GM21367 (cell line): ENCODE measurements at regions not wholly inside any gene's neighbourhood (a gene's known extent, or its start where the extent isn't known, plus 50 kb on each side); places are given as distances from the start of the nearest gene placed in this dataset.
"Not testable (repeated sequence)": the region's sequence is repeated elsewhere in the genome, so short reads cannot be mapped to it uniquely, and the experiment has no call there.

Source experiments
- ATAC-seq: cut with Tn5 transposase; IDR thresholded peaks from one replicate; pipeline ENCODE4 v1.9.1; 2021; ENCODE audit not compliant: unreplicated experiment

DNA sequence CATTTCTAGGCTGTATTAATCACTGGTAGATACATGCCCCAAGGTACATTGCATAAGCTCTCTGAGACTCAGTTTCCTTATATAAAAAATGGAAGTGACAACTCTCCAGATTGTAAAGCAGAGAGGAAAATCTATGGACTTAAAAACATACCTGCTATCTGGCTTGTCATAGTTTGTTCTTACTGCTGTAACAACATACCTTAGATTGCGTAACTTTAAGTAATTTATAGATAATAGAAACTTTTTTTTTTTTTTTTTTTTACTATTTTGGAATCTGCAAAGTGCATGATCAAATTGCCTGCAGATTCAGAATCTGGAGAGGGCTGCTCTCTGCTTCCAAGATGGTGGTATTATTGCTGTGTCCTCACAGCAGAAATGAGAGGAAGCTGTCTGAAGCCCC, 827.7 kb upstream of the BRINP3 start:
- ATAC-seq: no peak

DNA sequence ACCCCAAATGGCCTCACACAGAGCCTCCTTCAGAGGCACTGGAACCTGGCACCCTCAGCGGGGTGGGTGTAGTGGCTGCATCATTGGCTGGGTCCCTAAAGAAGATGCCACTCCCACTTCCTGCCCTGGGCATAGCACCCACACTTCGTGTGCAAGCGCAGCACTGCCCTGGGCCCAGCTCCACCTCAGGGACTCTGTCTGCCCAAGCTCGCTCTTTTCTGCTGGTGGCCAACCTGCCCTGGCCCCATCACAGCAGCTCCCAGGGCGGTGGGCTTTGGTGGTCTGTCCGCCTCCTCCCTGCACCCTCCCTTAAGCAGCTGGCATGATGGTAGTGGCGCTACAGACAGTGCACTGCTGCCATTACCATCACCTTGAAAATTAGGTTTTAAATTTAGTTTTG, 829.3 kb upstream of the BRINP3 start:
- ATAC-seq: no peak

DNA sequence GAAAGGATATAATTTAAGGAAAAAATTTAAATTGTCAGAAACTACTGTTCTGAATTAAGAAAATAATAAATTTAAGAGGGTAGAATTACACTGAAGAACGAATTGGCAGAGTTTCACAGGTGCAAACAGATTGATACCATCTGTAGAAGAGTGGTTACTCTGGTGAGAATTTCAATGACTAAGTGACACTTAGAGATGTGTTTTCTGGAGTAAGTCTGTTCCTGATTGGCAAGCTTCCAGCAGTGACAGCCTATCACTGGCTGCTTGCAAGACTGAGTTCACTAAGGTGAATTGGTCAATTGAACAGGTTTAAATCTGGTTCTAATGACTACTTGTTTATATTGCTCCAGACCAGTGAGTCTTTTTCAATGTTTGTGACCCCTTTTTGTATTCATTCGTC, 838.2 kb upstream of the RGS18 start:
- no peak for ATAC-seq

DNA sequence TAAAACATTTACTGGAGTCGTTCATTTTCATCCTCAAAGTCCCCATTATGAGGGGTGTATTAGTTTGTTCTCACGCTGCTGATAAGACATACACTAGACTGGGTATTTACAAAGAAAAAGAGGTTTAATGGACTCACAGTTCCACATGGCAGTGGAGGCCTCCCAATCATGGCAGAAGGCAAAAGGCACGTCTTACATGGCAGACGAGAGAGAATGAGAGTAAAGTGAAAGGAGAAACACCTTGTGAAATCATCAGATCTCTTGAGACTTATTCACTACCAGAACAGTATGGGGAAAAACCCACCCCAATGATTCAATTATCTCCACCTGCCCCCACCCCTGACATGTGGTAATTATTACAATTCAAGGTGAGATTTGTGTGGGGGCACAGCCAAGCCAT, 830.4 kb upstream of the RGS18 start:
- no peak for ATAC-seq

DNA sequence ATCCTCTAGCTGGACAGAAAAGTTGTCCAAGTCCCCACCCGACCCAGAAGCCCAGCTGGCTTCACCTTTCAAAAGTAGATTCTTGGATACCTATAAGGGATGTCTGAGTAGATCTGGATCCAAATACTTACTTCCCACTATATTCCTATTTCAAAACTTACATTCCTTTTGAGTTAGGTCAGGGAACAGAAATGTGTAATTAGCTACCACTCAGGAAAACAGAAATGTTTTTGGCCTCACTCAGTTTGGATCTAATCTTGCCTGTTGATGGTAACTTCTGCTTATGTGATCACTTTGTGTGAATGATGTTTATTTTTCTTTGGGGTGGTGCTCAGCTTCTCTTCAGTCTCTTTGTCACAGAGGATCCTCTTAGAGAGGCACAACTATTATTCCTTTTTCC, 814.4 kb upstream of the RGS18 start:
- ATAC-seq: no peak

DNA sequence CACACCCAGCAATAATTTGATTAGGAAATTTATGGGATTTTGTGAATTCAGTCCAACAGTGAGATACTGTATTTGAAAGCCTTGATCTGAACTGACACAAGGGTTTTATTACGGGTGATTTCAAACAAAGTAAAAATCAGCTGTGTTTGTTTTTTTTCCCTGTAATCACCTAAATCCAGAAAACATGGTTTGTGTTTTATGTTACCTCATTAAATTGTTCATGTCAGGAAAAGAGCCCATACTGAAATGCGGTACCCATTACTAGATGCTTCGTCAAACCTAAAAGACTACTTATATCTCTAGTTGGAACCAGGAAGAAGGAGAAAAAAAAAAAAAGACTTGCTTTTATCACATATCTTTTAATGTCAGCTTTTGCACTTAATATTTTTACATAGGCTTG, 811.9 kb upstream of the RGS18 start:
- no peak for ATAC-seq

DNA sequence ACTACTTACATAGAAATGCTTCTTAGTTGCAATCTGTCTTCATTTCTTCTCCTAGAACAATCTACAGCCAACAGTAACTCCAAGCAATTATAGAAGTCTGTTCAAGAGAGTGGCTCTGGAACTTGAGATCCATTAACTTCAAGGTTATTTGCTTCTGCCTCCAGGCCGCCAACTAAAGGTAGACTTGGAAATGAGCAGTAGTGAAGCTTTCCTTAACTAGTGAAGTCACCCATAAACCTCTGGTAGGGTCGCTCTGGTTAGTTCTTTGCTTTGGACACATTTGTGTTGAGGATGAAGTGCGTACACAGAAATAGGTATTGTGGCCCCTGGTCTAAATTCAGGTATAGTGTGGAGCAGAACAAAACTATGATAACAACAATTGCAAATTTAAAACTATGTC, 809.9 kb upstream of the RGS18 start:
- ATAC-seq: no peak

DNA sequence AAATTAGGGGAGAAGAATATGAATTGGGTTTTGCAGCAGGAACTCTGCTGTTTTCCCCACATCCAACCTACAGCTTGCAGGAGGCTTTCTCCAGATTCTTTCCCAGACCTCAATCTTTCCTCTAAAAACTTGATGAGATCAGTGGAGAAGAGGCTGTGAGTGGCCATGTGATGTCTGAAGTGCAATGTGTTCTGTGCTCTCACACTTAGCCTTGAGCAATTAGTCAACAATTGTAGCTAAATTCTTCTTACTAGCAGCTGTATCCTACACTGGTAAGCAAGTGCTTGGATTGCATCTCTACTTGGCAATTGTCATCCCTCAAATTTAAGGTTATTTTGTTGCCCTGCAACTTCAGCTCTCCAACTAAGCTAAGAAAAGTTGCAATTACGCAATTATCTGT, 807.3 kb upstream of the RGS18 start:
- ATAC-seq: no peak

DNA sequence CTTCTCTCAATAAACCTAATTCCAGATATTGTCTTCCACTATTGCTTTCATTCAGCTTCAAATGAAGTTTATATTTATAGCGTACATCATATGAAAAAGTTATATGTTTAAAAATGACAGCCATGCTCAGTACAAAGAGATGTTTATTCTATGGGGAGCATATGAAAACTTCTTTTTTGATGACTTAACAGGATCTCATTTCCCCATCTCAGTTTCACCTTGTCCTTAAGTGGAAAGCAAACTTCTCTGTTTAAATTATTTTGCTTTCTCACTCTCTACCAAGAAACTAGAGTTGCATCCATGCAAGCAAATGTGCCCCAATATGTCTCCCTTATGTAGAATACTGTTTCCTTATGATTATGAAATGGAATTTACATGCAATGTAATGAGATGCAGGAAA, 799.5 kb upstream of the RGS18 start:
- no peak for ATAC-seq

DNA sequence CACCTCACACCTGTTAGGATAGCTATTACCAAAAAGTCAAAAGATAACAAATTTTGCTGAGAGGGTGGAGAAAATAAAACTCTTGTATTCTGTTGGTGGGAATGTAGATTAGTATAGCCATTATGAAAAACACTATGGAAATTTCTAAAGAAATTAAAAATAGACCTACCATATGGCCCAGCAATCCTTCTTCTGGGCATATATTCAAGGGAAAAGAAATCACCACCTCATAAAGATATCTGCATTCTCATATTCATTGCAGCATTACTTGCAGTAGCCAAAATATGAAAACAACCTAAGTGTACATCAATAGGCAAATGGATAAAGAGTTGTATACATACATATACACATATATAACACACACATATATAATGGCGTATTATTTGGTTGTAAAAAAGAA, 791.6 kb upstream of the RGS18 start:
- ATAC-seq: no peak

DNA sequence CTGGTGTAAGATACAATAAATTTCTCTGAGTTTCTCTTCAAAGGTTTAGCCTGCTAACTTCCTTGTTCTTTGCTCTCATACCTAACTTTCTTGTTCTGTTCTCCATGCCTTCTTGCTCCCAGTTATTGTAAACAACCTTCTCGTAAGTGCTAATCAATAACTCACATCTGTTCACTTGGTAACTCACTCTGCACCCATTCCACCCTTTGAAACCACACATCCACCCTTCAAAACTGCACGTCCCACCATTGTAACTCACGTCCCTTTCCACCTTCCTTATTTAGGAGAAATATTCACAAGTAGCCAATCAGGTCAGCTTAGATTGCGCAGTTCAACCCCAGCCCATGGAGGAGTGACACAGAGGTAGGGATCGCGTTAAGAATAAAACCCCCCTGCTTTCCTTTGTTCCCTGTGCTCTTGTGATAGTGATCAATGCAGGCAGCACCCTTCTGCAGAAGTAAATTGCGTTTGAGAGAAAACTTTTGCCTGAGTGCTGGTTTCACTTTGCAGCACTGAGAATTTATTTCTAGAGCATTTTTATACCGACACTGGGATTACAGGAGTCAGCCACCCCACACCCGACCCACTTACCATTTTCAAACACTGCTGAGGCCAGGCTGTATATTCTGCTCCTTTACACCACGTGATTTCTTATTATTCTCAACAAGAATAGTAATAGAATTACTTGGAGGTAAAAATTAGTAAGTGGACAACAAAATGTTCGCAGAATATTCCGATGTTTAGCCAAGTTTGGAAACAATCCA, 789.2 kb upstream of the RGS18 start:
- no peak for ATAC-seq

DNA sequence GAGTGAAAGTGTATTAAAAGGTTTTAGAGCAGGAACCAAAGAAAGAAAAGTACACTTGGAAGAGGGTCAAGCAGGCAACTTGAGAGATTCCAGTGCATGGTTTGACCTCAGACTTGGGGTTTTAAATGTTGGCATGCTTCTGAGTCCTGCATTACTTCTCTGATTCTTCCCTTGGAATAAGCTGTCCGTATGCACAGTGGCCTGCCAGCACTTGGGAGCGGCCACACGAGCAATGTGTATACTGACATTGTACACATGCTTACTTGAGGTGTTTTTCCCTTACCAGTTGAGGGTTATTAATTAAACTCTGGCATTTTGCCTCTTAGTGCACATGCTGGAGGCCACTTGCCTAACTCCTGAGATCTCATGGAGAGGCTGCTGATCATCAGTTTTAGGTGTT, 786.6 kb upstream of the RGS18 start:
- no peak for ATAC-seq

DNA sequence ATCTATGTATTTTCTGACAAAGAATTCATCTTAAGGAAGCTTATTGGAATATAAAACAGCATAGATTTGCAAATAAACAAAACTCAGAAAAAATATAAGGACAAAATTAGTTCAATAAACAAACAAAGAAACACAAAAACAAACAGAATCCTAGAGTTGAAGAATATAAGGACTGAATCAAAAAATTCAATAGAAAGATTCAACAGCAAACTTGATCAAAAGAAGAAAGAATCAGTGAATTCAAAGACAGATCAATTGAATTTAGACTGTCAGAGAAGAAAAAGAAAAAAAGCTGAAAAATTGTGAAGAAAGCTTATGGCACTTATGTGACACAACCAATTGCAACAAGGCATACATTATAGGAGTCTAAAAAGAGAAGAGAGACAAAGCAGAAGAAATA, 770.0 kb upstream of the RGS18 start:
- ATAC-seq: no peak

DNA sequence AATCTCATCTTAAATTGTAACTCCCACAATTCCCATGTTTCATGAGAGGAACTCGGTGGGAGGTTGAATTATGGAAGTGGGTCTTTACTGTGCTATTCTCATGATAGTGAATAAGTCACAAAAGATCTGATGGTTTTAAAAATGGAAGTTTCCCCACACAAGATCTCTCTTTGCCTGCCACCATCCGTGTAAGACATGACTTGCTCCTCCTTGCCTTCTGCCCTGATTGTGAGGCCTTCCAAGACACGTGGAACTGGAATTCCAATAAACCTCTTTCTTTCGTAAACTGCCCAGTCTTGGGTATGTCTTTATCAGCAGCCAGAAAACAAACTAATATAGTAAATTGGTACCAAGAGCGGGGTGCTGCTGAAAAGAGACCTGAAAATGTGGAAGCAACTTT, 761.6 kb upstream of the RGS18 start:
- ATAC-seq: no peak

DNA sequence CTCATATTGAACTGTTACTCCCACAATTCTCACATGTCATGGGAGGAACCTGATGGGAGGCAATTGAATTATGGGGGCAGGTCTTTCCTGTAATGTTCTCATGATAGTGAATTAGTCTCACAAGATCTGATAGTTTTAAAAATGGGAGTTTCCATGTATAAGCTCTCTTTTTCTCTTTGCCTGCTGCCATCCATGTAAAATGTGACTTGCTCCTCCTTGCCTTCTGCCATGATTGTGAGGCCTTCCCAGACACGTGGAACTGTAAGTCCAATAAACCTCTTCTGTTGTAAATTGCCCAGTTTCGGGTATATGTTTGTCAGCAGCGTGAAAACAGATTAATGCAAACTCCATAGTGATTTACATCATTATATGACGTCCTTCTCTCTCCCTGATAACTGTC, 759.7 kb upstream of the RGS18 start:
- no peak for ATAC-seq

DNA sequence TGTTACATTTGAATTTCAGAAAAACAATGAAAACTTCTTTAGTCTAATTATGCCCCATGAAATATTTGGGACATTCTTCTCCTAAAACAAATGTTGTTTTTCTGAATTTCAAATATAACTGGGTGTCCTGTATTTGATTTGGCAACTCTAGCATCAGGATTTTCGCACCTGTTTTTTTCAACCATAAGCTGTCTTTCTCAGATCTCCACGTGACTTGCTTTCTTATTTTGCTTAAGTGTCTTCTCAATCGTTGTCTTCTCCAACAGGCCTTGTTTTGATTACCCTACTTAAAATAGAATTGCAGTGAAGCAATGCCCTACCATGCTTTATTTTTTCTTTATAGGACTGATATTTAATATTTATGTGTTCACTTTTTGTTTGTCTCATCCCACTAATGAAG, 752.8 kb upstream of the RGS18 start:
- ATAC-seq: no peak

DNA sequence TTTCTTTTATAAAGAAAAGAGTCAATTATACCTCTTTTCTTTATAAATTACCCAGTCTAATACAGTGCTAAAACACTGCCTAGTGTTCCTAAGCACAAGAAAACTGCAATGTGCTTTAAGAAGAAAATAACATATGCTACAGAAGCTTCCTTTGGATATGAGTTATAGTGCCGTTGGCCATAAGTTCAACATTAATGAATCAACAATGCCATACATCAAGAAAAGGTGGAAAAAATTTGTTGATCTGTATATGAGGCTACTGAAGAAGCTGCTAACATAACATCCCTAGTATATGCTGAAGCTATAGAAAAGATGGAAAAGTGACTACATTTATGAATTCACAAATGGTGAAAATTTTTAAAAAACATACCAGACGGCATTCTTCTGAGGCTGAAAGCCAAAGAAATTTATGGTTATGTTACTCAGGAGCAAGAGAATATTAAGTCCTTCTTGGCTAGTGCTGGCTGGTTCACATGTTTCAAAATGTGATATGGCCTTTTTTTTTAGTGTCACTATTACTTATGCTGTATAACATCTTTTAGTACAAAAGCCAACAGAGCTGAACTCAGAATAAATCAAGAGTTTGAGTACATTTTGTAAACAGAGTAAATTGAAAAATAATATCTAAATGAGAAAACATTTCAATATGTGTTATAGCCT, 743.2 kb upstream of the RGS18 start:
- ATAC-seq: no peak

DNA sequence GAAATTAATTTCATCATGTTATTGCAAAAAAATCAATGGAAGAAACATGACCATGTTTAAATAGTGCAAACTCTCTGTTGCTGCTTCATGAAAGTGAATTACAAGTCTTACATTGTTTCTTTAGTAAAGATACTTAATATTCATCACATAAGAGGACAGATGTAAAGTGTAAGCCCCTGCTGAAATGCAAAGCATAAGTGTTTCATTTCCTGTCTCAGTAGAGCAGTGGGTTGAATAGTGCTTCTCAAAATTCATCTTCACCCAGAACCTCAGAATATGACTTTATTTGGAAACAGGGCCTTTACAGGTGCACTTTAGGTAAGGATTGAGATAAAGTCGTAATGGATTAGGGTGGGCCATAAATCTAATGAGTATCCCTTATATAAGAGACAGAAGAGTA, 738.4 kb upstream of the RGS18 start:
- ATAC-seq: no peak

DNA sequence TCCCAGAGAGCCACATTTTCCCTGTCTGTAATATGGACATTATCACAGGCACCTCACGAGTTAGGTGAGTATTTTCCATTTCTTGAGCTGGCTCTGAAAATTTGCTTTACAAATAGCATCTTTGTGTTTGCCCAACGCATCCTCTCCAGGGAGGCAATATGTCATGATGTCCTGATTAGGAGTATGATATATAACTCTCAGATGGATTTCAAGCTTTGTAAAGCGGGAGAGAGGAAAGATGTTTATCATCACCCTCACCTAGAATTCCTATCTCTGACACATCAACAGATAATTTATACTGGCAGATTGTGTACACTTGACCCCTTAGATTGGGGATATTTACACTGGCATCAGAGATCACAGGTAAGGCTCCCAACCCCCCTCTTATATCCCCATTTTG, 730.7 kb upstream of the RGS18 start:
- no peak for ATAC-seq

DNA sequence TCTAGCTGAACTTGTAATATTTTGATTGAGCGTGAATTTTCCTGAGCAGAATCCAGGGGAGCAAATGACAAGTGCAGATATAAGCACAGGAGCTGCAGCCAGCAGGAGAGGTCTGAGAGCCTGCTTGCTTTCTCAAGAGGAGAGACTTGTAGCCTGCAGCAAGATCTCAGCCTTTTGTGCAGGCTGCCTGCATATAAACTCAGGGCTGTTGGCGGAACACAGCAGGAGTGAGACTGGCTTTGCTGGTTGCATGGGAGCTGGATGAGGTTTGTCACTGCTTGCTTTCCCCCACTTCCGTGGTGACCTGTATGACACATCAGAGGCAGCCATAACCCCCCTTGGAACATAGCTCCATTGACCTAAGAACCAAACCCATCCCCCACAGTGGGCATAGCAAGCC, 725.4 kb upstream of the RGS18 start:
- ATAC-seq: no peak

DNA sequence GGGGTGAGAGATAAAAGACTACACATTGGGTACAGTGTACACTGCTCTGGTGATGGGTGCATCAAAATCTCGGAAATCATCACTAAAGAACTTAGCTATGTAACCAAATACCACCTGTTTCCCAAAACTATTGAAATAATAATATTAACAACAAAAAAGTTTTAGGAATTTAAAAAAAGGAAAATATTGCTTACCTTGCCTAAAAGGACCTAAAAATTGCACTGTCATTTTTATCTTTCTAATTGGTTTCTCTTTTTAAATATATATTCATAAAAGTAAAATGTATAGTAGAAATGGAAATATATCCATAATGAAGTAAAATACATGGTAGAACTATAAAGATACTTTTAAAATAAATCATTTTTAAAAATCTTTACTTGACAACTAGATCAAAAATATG, 719.3 kb upstream of the RGS18 start:
- no peak for ATAC-seq

DNA sequence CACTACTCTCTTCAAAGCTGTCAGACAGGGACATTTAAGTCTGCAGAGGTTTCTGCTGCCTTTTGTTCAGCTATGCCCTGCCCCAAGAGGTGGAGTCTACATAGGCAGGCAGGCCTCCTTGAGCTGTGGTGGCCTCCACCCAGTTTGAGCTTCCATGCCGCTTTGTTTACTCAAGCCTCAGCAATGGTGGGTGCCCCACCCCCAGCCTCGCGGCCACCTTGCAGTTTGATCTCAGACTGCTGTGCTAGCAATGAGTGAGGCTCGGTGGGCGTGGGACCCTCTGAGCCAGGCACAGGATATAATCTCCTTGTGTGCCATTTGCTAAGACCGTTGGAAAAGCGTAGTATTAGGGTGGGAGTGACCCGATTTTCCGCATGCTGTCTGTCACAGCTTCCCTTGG, 710.0 kb upstream of the RGS18 start:
- not testable (repeated sequence) for ATAC-seq

DNA sequence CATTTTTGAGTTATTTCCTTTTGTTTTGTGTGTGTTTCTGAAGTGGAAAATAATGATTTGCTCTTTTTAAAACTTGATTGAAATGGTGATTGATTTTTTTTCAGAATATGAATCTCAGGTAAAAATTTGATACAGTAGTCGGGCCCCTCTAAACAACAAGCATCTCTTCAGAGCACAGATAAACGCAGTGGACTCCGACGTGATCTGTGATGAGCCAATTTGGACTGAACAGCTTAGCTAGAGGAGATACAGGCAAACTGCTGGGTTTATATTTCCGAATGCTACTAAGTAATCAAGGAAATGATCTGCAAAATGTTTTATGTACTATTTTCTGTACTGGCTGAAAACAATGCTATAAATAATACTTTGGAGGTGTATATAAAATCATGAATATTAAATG, 705.7 kb upstream of the RGS18 start:
- no peak for ATAC-seq
